ENCODE measurements at regions not wholly inside any gene's neighbourhood (a gene's known extent, or its start where the extent isn't known, plus 50 kb on each side); places are given as distances from the start of the nearest gene placed in this dataset.

- Histone ChIP-seq H3K4me3 (ENCODE audit: low read length) (no peak overlapping the region), H3K27ac (ENCODE audit: low read length) (no peak overlapping the region), H3K9me3 (ENCODE audit: insufficient read depth, low read length) (no peaks in the 10 kb centered on the region), H3K9ac (ENCODE audit: low read length) (no peak overlapping the region), H3K36me3 (replicated peaks; ENCODE audit: low read depth, low read length) (no peaks in the 10 kb centered on the region), H3K4me2 (ENCODE audit: low read length) (no peak overlapping the region), H3K4me1 (ENCODE audit: low read length) (no peaks in the 10 kb centered on the region), H3K27me3 (ENCODE audit: low read depth, low read length) (no peaks in the 10 kb centered on the region; the same call in 1 of the 2 replicates), H3K79me2 (ENCODE audit: low read length) (no peaks in the 10 kb centered on the region), H2AFZ (ENCODE audit: low read depth, low read length) (no peak overlapping the region), H4K20me1 (ENCODE audit: insufficient read depth, low read length) (no peaks in the 10 kb centered on the region)
- TF ChIP-seq EZH2phosphoT487 (IDR thresholded peaks at IDR 0.05; ENCODE audit: low read depth) = no peak
- TF ChIP-seq, protein P1, sequence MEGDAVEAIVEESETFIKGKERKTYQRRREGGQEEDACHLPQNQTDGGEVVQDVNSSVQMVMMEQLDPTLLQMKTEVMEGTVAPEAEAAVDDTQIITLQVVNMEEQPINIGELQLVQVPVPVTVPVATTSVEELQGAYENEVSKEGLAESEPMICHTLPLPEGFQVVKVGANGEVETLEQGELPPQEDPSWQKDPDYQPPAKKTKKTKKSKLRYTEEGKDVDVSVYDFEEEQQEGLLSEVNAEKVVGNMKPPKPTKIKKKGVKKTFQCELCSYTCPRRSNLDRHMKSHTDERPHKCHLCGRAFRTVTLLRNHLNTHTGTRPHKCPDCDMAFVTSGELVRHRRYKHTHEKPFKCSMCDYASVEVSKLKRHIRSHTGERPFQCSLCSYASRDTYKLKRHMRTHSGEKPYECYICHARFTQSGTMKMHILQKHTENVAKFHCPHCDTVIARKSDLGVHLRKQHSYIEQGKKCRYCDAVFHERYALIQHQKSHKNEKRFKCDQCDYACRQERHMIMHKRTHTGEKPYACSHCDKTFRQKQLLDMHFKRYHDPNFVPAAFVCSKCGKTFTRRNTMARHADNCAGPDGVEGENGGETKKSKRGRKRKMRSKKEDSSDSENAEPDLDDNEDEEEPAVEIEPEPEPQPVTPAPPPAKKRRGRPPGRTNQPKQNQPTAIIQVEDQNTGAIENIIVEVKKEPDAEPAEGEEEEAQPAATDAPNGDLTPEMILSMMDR (IDR thresholded peaks at IDR 0.05; ENCODE audit: low read depth, low read length) = no peak
Observed at GRCh38 chr16:26898200-26898599, 168.5 kb upstream of the C16orf82 start.

DNA sequence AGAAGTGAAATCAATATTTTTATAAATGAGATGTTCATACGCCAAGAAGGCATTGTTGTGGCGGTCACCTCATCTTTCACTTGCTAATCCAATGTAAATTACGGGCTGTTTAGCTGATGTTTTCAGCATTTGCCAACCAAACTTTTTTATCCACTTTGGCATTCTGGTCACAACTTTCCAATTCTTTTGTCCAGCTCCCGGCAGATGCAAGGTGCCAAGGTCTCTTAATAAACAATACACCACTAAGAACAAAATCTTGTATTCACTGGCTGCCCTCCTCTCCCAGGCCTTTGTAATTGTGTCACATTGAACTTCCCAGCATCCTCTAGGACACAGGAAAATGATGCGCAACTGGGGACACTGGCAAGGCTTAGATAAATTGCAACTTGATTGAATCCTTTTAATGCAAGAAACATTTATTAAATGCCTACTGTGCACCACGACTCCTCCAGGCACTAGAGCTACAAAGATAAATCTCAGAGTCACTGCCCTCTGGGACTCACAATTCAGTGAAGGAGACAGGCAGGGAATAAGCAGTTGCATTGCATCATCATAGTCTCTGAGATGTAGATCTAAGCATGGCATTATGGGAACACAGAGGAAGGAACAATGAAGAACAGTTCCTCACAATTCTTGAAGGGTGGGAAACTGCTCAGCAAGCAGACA lies 165.4 kb upstream of the C16orf82 start:
- H3K9me3 ChIP-seq (ENCODE audit: insufficient read depth, low read length) = no peaks in the 10 kb centered on the region
- H3K4me2 ChIP-seq (ENCODE audit: low read length) = no peak overlapping the region
- no peaks in the 10 kb centered on the region for H3K36me3 ChIP-seq (replicated peaks; ENCODE audit: low read depth, low read length)
- no peaks in the 10 kb centered on the region for H3K4me1 ChIP-seq (ENCODE audit: low read length)
- H3K27ac ChIP-seq (ENCODE audit: low read length) = no peak overlapping the region
- no peak overlapping the region for H3K9ac ChIP-seq (ENCODE audit: low read length)
- H3K4me3 ChIP-seq (ENCODE audit: low read length) = no peak overlapping the region
- no peaks in the 10 kb centered on the region for H3K79me2 ChIP-seq (ENCODE audit: low read length)
- TF ChIP-seq, protein P1 (IDR thresholded peaks at IDR 0.05; ENCODE audit: low read depth, low read length) = no peak
- no peak for TF ChIP-seq EZH2phosphoT487 (IDR thresholded peaks at IDR 0.05; ENCODE audit: low read depth)
- no peaks in the 10 kb centered on the region for H4K20me1 ChIP-seq (ENCODE audit: insufficient read depth, low read length)
- no peaks in the 10 kb centered on the region; the same call in 1 of the 2 replicates for H3K27me3 ChIP-seq (ENCODE audit: low read depth, low read length)
- no peak overlapping the region for H2AFZ ChIP-seq (ENCODE audit: low read depth, low read length)

GRCh38 chr16:26901983-26902382 lies 164.7 kb upstream of the C16orf82 start:
- no peaks in the 10 kb centered on the region for H3K4me1 ChIP-seq (ENCODE audit: low read length)
- H3K36me3 ChIP-seq (replicated peaks; ENCODE audit: low read depth, low read length) = no peaks in the 10 kb centered on the region
- H3K27me3 ChIP-seq (ENCODE audit: low read depth, low read length) = no peaks in the 10 kb centered on the region; the same call in 1 of the 2 replicates
- H3K27ac ChIP-seq (ENCODE audit: low read length) = no peak overlapping the region
- no peaks in the 10 kb centered on the region for H4K20me1 ChIP-seq (ENCODE audit: insufficient read depth, low read length)
- no peak overlapping the region for H3K4me3 ChIP-seq (ENCODE audit: low read length)
- H3K4me2 ChIP-seq (ENCODE audit: low read length) = no peak overlapping the region
- H3K79me2 ChIP-seq (ENCODE audit: low read length) = no peaks in the 10 kb centered on the region
- TF ChIP-seq EZH2phosphoT487 (IDR thresholded peaks at IDR 0.05; ENCODE audit: low read depth) = no peak
- TF ChIP-seq, protein P1 (IDR thresholded peaks at IDR 0.05; ENCODE audit: low read depth, low read length) = no peak
- no peak overlapping the region for H3K9ac ChIP-seq (ENCODE audit: low read length)
- no peaks in the 10 kb centered on the region for H3K9me3 ChIP-seq (ENCODE audit: insufficient read depth, low read length)
- H2AFZ ChIP-seq (ENCODE audit: low read depth, low read length) = no peak overlapping the region

- no peak overlapping the region for H3K27ac ChIP-seq (ENCODE audit: low read length)
- no peak overlapping the region for H3K9ac ChIP-seq (ENCODE audit: low read length)
- no peaks in the 10 kb centered on the region for H3K79me2 ChIP-seq (ENCODE audit: low read length)
- H3K4me1 ChIP-seq (ENCODE audit: low read length) = no peaks in the 10 kb centered on the region
- H3K9me3 ChIP-seq (ENCODE audit: insufficient read depth, low read length) = no peaks in the 10 kb centered on the region
- H3K4me2 ChIP-seq (ENCODE audit: low read length) = no peak overlapping the region
- H4K20me1 ChIP-seq (ENCODE audit: insufficient read depth, low read length) = no peaks in the 10 kb centered on the region
- no peak overlapping the region for H3K4me3 ChIP-seq (ENCODE audit: low read length)
- no peaks in the 10 kb centered on the region for H3K36me3 ChIP-seq (replicated peaks; ENCODE audit: low read depth, low read length)
- no peak overlapping the region for H2AFZ ChIP-seq (ENCODE audit: low read depth, low read length)
- TF ChIP-seq EZH2phosphoT487 (IDR thresholded peaks at IDR 0.05; ENCODE audit: low read depth) = no peak
- TF ChIP-seq, protein P1 (IDR thresholded peaks at IDR 0.05; ENCODE audit: low read depth, low read length) = no peak
- H3K27me3 ChIP-seq (ENCODE audit: low read depth, low read length) = no peaks in the 10 kb centered on the region; the same call in 1 of the 2 replicates
Observed at GRCh38 chr16:26905336-26905735, 161.4 kb upstream of the C16orf82 start.

All from OCI-LY3 (cell line).